Stimulated activated CD4-positive, alpha-beta T cell treated with anti-CD3 and anti-CD28 coated beads, TNF-alpha, amount 100 ng/mL, for 24 hours (primary cell): ENCODE measurements at regions not wholly inside any gene's neighbourhood (a gene's known extent, or its start where the extent isn't known, plus 50 kb on each side); places are given as distances from the start of the nearest gene placed in this dataset.

Experiments
- DNase-seq, 3 experiments: peaks; one replicate each; pipeline ENCODE4 v3.0.0-alpha.2; 2020; ENCODE audit warnings: low read depth in 3 of 3

DNA sequence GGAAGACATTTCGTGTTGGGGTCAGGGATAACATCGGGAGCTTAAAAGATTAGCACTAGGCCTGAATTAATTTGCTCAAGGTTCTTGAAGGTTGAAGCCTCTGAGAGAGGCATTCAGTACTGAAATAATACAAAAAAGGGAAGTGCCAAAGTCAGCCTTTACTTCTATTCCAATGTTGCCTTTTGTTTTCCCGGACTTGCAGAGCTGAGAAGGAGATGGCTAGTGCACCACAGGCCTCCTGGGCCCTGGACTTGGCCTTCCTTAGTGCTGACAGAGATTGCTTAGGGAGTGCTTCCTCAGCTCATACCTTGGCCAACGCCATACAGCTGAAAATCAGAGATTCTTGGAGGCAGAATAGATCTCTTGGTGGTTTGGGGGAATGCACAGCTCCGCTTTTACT is 333.6 kb upstream of the TBL1XR1 start:
- DNase-seq: no peak

DNA sequence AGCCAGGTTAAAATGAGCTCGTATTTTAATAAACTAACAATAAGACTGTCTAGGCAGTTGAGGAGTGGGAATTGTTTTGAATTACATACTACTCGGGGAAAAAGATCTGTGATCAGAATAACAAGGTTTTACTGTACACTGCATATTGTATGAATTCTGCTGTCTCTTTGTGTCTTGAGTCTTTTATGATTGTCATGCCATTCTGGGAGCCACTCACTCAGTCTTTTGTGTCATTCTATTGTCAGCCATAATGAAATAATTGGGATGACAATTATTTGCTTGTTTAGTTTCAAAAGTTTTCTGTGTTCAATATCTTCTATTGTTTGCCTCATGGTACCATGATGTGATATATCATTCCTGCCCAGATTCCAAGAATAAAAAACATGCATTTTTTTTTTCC is 339.6 kb upstream of the TBL1XR1 start:
- no peak for DNase-seq

DNA sequence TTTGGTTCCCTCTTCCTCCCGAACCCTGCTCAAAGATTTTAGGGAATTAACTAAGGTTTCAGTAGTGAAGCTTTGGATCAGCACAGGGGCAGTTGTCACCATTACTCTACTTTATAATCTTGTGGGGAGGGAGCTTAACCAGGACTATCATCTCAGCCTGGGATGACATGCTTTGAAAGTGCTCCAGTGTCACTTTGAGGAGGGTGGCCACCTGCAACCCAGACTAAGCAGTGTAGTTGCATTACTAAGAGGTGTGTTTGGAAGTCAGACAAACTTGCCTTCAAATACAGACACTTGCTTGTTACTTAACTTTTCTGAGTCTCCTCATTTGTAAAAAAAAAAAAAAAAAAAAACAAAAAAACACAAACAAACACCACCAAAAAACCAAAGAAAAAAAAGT is 340.3 kb upstream of the TBL1XR1 start:
- DNase-seq: no peak

DNA sequence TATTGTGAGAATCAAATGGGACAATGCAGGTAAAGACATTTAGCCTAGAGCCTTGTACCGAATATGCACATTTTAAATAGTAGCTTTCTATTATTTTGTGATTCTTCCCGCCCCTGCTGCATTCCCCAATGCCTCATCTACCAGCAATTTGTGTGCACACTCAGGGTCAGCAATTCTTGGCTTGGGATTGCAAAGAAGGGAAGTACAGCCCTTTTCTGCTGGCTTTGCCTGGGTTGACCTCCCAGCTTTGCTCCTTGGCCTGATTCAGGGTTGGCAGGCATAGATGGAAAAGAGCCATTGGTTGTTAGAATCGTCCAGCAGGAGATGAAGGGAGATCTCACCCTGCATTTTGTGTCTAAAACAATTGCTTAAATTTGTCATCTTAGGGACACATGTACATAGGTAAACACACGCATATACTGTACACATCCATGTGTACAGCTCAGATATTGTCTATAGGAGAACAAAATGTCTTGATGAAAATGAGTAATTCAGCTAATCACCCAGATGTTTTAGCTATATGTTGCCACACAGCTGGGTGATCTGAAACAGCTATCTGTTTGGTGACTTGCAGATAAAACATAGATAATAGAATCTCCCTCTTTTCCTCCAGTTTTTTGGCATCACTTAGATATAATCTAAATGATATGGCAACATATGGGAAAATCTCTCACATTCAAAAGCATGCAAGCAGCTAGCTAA is 340.9 kb upstream of the TBL1XR1 start:
- no peak for DNase-seq

DNA sequence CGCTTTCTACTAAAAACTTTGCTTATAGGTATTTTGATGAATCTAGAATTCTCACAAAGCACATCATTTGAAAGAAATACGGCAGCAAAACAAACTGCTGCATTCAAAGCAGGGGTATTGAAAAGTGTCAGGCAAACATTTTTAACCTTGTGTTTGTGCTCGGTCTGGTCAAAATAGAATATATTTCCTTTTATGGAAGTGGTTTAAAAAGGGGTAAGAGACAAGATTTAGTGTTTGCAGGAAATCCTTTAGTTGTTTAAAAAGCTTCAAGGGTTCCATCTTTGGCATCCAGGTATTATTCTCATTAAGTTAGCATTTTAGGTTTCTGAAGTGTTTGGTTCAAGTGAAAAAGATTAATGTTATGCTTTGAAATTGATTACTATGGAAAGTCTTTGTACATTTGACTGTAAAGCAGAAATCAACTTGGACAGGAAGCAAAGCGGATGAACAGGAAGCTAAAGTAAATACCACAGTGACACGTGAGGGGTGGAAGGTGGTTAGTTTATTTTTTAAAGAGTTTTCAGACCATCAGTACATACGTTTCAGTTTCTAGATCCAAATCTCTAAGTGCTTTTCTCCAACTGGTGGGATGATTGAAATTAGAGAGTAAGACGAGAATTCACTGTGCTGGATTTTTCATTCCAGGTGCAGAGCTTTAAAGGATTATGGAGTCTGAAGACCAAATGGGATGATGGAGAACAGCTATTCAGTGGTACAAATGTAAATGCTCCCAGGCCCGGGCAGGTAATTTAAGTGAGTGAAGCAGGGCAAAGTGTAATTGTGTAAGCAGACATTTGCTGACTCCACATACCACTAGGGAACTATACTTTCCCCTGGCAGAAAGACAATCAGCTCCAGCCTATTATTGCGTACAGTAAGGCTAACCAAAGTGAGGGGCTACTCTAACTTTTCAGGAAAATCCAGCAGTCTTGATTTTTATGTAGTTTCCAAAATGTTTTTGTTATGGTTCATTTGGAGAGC is 341.8 kb upstream of the TBL1XR1 start:
- no peak for DNase-seq

DNA sequence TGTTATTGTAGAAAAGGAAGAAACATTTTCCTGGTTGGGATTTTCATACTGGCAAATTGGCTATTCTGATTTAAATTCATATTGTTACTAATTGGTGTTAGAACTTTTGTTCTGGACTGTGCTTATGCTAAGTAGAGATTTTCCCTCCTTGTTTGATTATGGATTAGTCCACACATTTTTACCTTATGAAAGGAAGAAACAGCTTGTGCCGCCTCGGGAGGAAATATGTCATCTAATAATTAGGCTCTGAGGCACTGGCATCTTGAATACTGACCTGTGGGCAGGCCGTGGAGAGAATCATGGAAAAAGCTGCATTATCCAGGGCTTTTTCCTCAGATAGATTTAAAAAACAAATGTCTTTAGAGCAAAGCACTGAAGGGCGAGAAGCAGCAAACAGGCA is 344.3 kb upstream of the TBL1XR1 start:
- DNase-seq: no peak

DNA sequence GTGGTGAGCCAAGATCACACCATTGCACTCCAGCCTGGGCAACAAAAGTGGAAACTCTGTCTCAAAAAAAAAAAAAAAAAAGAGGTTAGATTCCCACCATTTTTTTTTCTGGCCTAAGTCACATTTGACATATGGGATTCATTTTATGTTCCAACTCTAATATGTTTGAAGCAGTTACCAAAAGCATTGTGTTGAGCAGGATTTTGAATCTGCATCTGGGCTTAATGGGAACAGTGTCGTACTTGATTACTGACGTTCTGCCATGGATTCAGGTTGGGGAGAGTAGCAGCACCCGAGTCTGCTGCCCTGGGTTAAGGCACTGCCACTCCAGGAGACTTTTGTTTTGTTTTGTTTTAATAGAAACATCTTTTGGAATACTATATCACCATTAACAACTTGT is 348.7 kb upstream of the TBL1XR1 start:
- DNase-seq: no peak

DNA sequence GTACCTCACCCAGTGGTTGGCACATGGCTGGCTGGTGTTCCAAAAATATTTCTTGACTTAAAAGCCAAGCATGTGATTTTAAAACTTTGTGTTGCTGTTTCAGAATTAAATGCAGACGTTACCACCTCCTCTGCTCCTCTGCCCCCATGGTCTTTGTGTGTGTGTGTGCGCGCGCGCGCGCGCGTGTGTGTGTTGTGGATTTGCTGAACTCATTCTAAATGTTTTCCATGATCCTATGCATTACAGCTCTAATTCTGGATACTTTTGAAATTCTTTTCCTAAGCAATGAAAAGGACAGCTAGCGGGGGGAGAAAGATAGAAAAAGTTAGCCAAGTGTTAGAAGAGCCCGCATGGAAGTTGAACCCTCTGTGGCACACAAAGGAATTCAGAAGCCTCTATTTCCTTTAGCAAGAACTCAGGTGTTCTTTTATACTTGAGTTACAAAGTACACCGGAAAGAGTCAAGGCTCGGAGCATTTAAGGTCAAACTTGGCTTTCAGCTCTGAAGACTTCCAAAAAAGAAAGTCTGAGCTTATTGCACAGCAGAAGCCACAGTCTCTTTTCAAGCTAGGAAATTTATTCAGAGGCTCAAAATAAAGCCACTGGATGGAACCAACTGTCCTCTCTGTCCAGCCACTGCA is 350.5 kb upstream of the TBL1XR1 start:
- DNase-seq: no peak

DNA sequence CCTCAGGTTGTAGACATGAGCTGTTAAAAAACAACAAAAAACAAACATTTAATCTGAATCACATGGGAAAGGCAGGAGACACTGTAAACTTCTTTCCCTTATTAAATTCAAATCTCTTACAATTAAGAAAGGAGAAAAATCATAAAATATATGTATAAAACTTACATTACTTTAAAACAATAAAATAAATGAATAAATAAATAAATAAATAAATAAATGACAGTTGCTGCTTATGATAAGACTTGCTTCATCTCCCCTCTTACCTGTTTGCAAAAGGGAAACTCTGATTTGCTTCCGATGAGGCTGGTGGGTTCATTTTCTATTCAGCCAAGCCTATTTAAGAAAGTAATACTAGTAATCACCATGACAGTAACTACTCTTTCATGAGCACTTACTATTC is 353.4 kb upstream of the TBL1XR1 start:
- no peak for DNase-seq

DNA sequence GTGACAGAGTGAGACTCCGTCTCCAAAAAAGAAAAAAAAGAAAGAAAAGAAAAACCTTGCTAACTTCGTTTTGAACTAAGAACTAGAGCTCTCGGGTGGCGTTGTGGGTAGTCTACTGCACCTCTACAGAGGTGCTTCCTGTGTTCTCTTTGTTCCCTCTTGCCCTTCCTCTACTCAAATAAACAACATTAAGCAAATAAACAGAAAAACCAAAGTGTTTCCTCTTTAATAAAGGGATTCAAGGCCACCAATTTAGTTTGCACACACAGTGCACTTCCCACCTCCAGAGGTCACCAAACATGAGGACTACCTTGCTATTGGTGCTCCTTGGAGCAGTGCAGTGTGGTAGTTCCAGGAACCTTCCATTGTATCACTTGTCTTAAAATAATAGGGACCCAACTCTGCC is 354.2 kb upstream of the TBL1XR1 start:
- DNase-seq: no peak

DNA sequence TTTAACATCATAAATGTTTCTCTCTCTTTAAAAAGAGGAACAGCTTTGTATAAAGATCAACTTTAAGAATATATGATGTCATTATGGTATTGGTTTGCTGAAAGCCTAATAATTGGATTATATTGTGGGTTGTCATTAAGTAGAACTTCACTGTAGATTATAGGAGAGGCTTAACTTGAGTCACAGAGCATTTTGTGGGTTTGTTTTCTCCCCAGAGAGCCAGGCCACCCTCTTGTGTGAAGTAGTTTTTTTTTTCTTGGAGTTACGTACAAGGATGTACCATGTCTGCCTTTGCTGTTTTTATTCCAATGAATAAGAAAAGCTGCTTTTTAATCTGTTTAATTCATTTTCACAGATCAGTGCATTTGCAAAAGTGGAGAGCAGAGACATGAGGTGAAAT is 354.8 kb upstream of the TBL1XR1 start:
- DNase-seq: no peak

DNA sequence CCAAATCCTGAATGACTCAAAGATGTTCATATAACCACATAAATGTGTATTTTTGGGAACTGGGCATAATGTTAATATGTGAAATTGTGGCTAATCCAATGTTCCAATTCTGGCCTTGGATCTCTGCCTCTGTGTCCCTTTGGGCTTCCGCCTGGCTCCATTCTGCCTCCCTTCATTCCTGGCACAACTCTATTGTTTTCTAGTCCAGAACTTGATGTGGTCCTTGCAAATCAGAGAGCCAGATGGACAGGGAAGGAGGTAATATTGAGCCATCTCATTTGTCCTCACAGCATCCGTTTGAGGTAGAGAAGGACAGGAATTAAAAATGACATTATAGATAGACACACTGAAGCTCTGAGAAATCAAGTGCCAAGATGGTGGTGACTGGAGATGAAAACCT is 355.7 kb upstream of the TBL1XR1 start:
- no peak for DNase-seq

DNA sequence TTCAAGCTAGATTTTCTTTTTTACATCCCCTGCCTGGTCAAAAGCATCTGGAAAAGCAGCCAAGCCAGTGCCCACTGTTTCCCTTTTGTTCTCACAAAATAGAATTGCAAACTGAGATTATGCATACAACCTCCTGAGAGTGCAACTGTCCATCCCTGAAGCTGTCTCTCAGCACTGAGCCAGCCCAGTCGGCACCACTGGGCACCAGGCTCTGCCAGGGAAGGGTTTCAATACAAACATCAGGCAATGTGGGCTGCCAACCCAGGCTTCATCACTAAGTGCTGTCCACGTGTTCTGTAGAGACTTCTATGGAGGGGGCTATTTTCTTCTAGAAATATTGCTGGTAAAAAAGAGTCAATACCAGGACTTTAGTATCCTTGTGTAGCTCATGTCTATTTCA is 356.3 kb upstream of the TBL1XR1 start:
- no peak for DNase-seq

DNA sequence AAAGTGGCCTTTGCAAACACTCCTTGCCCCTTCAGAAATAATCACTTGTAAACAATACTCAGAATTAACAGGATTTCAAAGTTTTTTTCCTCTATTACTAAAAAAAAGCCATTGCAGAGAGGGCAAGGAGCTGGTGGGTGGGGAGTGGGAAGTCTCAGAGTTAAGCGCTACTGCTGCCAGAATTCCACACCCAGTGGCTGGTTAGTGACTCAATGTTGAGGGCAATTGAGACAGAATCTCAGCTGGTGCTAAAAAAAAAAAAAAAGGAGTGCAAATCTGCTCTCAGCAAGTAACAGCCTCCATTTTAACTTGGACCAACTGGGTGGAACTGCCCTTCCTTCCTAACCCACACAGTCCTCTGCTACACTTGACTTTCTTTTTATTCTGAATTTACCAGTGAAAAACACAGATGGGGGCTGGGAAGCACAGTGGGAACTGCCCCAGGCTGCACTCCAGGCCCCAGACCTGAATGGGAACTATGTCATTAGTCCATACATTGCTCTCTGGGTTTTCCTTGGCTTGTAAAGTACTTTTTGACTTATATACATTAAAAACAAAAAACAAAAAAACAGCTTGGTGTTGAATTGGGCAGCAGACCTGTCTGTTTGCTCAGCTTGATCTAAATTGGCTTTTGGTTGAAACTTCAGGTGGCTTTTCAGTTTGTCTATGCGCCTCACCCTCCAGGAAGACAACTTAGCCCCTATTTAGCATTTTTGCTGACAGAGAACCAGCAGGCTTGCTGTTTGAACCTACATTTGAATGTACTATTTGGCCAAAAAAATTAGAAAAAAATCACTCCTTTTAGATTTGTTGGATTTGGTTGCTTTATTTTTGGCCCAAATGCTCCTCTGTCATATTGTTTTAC is 357.8 kb upstream of the TBL1XR1 start:
- DNase-seq: no peak

DNA sequence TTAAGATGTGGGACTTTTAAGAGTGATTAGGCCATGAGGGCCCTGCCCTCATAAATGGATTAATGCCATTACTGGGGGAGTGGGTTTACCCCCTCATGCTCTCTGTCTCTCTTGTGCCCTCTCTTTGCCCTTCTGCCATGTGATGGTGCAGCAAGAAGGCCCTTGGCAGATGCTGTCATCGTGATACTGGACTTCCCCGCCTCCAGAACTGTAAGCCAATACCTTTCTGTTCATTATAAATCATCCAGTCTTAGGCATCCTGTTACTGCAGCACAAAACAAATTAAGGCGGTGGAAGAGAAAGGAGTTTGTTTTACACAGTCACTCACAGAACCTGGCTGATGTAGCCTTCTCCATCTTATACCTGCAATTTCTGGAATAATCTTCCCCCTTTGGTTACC is 360.3 kb upstream of the TBL1XR1 start:
- no peak for DNase-seq

DNA sequence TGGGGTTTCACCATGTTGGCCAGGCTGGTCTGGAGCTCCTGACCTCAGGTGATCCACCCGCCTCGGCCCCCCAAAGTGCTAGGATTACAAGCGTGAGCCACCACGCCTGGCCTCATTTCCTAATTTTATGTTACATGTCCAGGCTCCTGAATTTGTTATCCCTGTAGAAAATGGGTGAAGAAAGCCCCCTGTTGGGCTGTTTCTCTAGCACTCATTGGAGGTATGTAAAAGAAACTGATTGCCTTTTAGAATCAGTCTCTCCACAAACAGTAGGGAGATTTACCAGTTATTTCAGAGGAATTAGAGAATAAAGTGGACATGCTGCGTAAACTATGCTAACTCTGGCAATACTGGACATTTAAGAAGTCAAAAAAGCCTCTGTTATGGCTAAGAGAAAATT is 364.1 kb upstream of the TBL1XR1 start:
- DNase-seq: no peak

DNA sequence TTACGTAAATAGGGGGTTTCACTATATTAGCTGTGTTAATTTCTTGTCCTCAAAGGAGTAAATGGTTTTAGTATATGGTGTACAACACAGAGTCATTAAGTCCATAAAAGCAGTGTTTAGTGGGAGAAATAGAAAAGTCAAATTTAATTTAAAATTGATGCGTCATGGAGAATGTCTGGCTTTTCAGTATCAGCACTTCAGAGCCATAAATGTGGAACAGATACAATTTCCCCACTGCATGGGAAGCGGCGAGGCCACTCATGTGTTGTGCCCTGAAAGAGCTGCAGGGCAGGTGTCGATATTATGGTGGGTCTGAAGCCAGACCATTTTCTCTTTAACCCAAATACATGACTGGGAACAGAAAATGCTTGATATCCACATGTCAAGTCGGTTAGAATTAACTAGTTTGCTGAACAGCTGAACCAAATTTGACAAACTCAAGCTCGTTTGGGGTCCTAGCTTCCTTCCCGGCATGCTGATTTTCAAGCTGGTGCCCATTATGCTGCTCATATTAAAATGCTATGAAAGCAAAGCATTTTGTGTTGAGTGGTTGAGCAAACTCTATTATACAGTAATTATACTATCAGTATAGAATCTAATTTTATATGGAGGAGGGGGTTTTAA is 364.6 kb upstream of the TBL1XR1 start:
- no peak for DNase-seq

DNA sequence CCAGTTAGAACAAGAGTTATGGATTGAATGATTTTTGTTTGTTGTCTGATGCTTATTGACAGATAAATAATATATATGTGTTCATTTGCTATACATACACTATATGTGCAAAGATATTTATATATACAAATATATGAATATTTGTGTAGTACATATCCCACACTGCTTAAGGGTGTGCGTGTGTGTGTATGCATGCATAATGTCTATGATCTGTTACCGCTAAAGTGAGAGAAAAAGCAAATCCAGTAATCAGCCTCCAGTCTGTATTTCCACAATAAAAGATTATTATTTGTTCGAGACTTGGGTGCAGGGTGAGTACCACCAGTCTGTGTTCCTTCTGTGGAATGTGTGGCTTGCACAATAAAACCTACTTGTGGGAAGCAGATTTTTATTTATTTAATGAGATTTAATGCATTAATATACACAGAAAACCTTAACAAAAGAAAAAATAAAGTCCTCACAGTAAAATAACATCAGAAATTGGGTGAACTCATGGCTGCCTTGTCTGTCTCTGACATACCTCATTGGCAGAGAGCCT is 366.0 kb upstream of the TBL1XR1 start:
- no peak for DNase-seq

DNA sequence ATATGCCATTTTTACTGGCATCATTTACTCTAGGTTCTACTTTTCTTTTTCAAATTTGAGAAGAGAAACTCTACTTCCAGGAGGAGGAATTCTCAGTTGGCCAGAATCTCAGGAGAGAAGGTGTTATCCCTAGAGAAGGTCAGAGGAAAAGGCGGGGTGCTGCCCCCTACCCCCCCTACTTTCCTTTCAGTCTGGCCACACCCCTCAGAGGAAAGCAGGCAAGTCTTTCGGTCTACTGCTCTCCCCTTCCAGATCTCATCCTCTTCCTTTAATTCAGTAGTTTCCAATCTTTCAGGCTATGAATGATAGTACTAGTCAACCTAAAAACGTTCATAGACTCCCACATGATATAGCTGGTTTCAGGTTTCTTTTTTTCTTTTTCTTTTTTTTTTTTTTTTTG is 366.5 kb upstream of the TBL1XR1 start:
- no peak for DNase-seq

DNA sequence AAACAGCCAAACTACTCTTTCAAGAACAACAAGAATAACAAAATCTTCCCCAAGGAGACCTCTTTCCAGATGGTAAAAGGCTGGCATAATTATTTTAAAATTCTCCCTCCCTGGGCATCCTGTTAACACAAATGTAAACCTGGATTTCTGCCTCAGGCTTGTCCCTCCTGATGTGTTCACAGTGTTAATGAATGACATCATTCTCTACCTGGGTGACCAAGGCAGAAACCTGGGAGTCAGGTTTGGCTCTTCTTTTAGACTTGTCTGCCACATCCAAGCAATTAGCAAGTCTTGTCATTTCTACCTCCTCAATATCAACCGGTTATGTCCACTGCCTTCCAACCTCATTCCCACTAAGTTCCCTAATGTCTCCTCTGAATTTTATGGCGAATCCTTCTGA is 368.7 kb upstream of the TBL1XR1 start:
- DNase-seq: no peak

DNA sequence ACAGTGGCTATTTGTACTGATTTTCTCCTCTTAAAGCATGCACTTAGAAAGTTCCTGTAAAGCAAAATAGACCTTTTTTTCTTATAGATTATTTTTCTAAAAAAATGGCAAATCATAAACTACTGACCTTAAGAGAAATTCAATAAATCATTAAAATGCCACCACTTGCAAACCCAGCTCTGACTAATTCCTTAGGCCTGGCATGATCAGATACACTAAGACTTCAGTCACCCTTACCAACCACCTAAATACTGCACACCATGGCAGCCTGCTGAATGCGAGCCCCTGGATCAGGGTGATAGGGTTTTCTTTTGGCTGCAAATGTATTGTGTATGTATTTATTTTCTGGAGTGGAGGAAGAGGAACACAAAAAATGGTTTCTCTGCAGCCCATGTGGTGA is 370.6 kb upstream of the TBL1XR1 start:
- DNase-seq: no peak
